GM18907 (cell line): ENCODE measurements at regions not wholly inside any gene's neighbourhood (a gene's known extent, or its start where the extent isn't known, plus 50 kb on each side); places are given as distances from the start of the nearest gene placed in this dataset.

Experiments used
- ATAC-seq: cut with Tn5 transposase; IDR thresholded peaks from one replicate; pipeline ENCODE4 v1.9.1; 2021; ENCODE audit warnings: mild to moderate bottlenecking, moderate library complexity; ENCODE audit not compliant: unreplicated experiment

- no peak for ATAC-seq
Measured at GRCh38 chr3:28799084-28799483, 450.5 kb upstream of the AZI2 start.

- ATAC-seq, result no peak
Measured at GRCh38 chr3:28800203-28800602, 451.6 kb upstream of the AZI2 start.

GRCh38 chr3:28808068-28808467 is 459.4 kb upstream of the AZI2 start:
- no peak for ATAC-seq

- no peak for ATAC-seq
Measured at GRCh38 chr3:28816017-28816416, 464.9 kb upstream of the RBMS3 start.

- no peak for ATAC-seq
Measured at GRCh38 chr3:28824316-28824715, 456.6 kb upstream of the RBMS3 start.

GRCh38 chr3:28826840-28827239 is 454.0 kb upstream of the RBMS3 start:
- ATAC-seq, result no peak

GRCh38 chr3:28835249-28835648 is 445.6 kb upstream of the RBMS3 start:
- ATAC-seq, result no peak

- no peak for ATAC-seq
Measured at GRCh38 chr3:28835751-28836150, 445.1 kb upstream of the RBMS3 start.

GRCh38 chr3:28836199-28836598 is 444.7 kb upstream of the RBMS3 start:
- ATAC-seq, result no peak

GRCh38 chr3:28840976-28841376 is 439.9 kb upstream of the RBMS3 start:
- ATAC-seq, result peak; percentile 90

- peak; percentile 14 for ATAC-seq
Measured at GRCh38 chr3:28841441-28841840, 439.4 kb upstream of the RBMS3 start.

GRCh38 chr3:28844298-28845005 is 436.4 kb upstream of the RBMS3 start:
- no peak for ATAC-seq

GRCh38 chr3:28845006-28845324 is 435.9 kb upstream of the RBMS3 start:
- no peak for ATAC-seq

GRCh38 chr3:28846971-28847478 is 433.8 kb upstream of the RBMS3 start:
- ATAC-seq, result no peak

- ATAC-seq, result no peak
Measured at GRCh38 chr3:28847736-28848135, 433.1 kb upstream of the RBMS3 start.

GRCh38 chr3:28850186-28850585 is 430.7 kb upstream of the RBMS3 start:
- no peak for ATAC-seq

- no peak for ATAC-seq
Measured at GRCh38 chr3:28853830-28854229, 427.0 kb upstream of the RBMS3 start.

GRCh38 chr3:28856796-28857195 is 424.1 kb upstream of the RBMS3 start:
- no peak for ATAC-seq

- no peak for ATAC-seq
Measured at GRCh38 chr3:28859897-28860296, 421.0 kb upstream of the RBMS3 start.

GRCh38 chr3:28860307-28860706 is 420.6 kb upstream of the RBMS3 start:
- no peak for ATAC-seq

GRCh38 chr3:28863186-28863585 is 417.7 kb upstream of the RBMS3 start:
- ATAC-seq, result no peak

GRCh38 chr3:28867836-28868235 is 413.0 kb upstream of the RBMS3 start:
- ATAC-seq, result no peak

- no peak for ATAC-seq
Measured at GRCh38 chr3:28868897-28869296, 412.0 kb upstream of the RBMS3 start.
